ENCODE measurements at regions not wholly inside any gene's neighbourhood (a gene's known extent, or its start where the extent isn't known, plus 50 kb on each side); places are given as distances from the start of the nearest gene placed in this dataset.

GRCh38 chr2:21484643-21485042, 360.9 kb downstream of the TDRD15 start:
- TF ChIP-seq POLR2AphosphoS5 (IDR thresholded peaks at IDR 0.05; ENCODE audit: borderline replicate concordance, low read depth, low read length) (no peak), EZH2 (IDR thresholded peaks at IDR 0.05) (no peak), FOXP2 (optimal IDR thresholded peaks at IDR 0.05; ENCODE audit: control extremely low read depth, extremely low read length, insufficient read depth) (no peak)

Measured in SK-N-MC (cell line).